Activated CD4-positive, alpha-beta T cell treated with anti-CD3 and anti-CD28 coated beads, Interleukin-2, amount 10 ng/mL, durations not matched to agents 7 days and 5 days (primary cell): ENCODE measurements at regions not wholly inside any gene's neighbourhood (a gene's known extent, or its start where the extent isn't known, plus 50 kb on each side); places are given as distances from the start of the nearest gene placed in this dataset.

Source experiments
- CTCF ChIA-PET: fragments of 350-600 bp; sonication (Branson Sonifier 250); formaldehyde crosslinking; loops from one replicate; lab custom pipeline; 2021; ENCODE audit warnings: antibody characterized with exemption; lab: Charles Lee
- POLR2A ChIA-PET: fragments of 350-600 bp; sonication (Branson Sonifier 250); formaldehyde crosslinking; loops from one replicate; lab custom pipeline; 2021; ENCODE audit warnings: antibody characterized with exemption; lab: Charles Lee
- DNase-seq: peaks from one replicate; pipeline ENCODE4 v3.0.0-alpha.2; 2020
- H3K27ac Mint-ChIP-seq: one replicate; pipeline ENCODE4 v1.8.0; 2021; ENCODE audit warnings: mild to moderate bottlenecking, moderate library complexity, mixed read lengths
- H3K27me3 Mint-ChIP-seq: one replicate; pipeline ENCODE4 v1.8.0; 2021; ENCODE audit warnings: mixed read lengths
- H3K36me3 Mint-ChIP-seq: one replicate; pipeline ENCODE4 v1.8.0; 2021; ENCODE audit warnings: low read depth, mixed read lengths
- H3K4me1 Mint-ChIP-seq: one replicate; pipeline ENCODE4 v1.8.0; 2021; ENCODE audit warnings: mixed read lengths
- H3K4me3 Mint-ChIP-seq: one replicate; pipeline ENCODE4 v1.8.0; 2021; ENCODE audit warnings: mild to moderate bottlenecking, moderate library complexity, mixed read lengths
- H3K9me3 Mint-ChIP-seq: one replicate; pipeline ENCODE4 v1.8.0; 2021; ENCODE audit warnings: mixed read lengths

GRCh38 chr4:187141101-187141500, 417.4 kb upstream of the FAT1 start:
- ChIA-PET POLR2A (no interaction called here), CTCF (no interaction called here)
- DNase-seq: no peak
- Mint-ChIP-seq H3K36me3 (no peaks in the 10 kb centered on the region), H3K27me3 (no peaks in the 10 kb centered on the region), H3K4me1 (no peaks in the 10 kb centered on the region), H3K27ac (no peak overlapping the region), H3K4me3 (no peak overlapping the region), H3K9me3 (peaks cover 7% of the 10 kb centered on the region)

- Mint-ChIP-seq H3K4me3 (no peak overlapping the region), H3K9me3 (no peaks in the 10 kb centered on the region), H3K36me3 (no peaks in the 10 kb centered on the region), H3K4me1 (no peaks in the 10 kb centered on the region), H3K27ac (no peak overlapping the region), H3K27me3 (no peaks in the 10 kb centered on the region)
- POLR2A ChIA-PET: no interaction called here
- no peak for DNase-seq
- CTCF ChIA-PET: no interaction called here
Observed at GRCh38 chr4:187149229-187149945, 425.7 kb upstream of the FAT1 start.

GRCh38 chr4:187157380-187157958, 433.8 kb upstream of the FAT1 start:
- no peak for DNase-seq
- CTCF ChIA-PET: no interaction called here
- Mint-ChIP-seq H3K4me3 (no peak overlapping the region), H3K27ac (no peak overlapping the region), H3K9me3 (no peaks in the 10 kb centered on the region), H3K27me3 (no peaks in the 10 kb centered on the region), H3K4me1 (no peaks in the 10 kb centered on the region), H3K36me3 (no peaks in the 10 kb centered on the region)
- POLR2A ChIA-PET: no interaction called here

- no peaks in the 10 kb centered on the region for H3K4me1 Mint-ChIP-seq
- no peaks in the 10 kb centered on the region for H3K9me3 Mint-ChIP-seq
- ChIA-PET POLR2A (no interaction called here), CTCF (no interaction called here)
- H3K4me3 Mint-ChIP-seq: no peak overlapping the region
- no peak for DNase-seq
- no peaks in the 10 kb centered on the region for H3K36me3 Mint-ChIP-seq
- H3K27ac Mint-ChIP-seq: no peak overlapping the region
- no peaks in the 10 kb centered on the region for H3K27me3 Mint-ChIP-seq
Observed at GRCh38 chr4:187158003-187158402, 434.3 kb upstream of the FAT1 start.

DNA sequence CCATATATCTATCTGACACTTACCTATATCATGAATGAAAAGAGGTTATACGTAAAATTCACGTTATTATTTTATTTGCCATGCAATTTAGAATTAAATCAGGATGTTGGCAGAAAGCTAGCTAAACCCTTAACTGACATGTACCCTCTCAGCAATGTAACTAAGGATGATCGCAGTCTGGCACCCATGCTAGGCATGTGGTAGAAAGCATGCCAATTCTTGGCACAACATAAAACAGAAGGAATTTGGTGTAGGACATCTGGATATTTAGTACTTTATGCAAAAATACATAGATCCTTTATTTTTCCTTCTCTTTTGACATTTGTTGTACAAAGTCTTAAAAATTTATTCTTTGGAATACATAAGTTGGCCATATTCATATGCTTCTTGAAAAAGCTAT, 436.8 kb upstream of the FAT1 start:
- H3K9me3 Mint-ChIP-seq: no peaks in the 10 kb centered on the region
- H3K4me1 Mint-ChIP-seq: no peaks in the 10 kb centered on the region
- ChIA-PET CTCF (no interaction called here), POLR2A (no interaction called here)
- H3K27ac Mint-ChIP-seq: no peak overlapping the region
- no peaks in the 10 kb centered on the region for H3K36me3 Mint-ChIP-seq
- no peaks in the 10 kb centered on the region for H3K27me3 Mint-ChIP-seq
- DNase-seq: no peak
- no peak overlapping the region for H3K4me3 Mint-ChIP-seq

- no peaks in the 10 kb centered on the region for H3K4me1 Mint-ChIP-seq
- POLR2A ChIA-PET: no interaction called here
- no peak overlapping the region for H3K4me3 Mint-ChIP-seq
- CTCF ChIA-PET: no interaction called here
- H3K27ac Mint-ChIP-seq: no peak overlapping the region
- peaks cover 3% of the 10 kb centered on the region for H3K9me3 Mint-ChIP-seq
- no peaks in the 10 kb centered on the region for H3K36me3 Mint-ChIP-seq
- H3K27me3 Mint-ChIP-seq: no peaks in the 10 kb centered on the region
- DNase-seq: no peak
Observed at GRCh38 chr4:187166886-187167512, 443.3 kb upstream of the FAT1 start.

- no peaks in the 10 kb centered on the region for H3K4me1 Mint-ChIP-seq
- H3K36me3 Mint-ChIP-seq: no peaks in the 10 kb centered on the region
- H3K27ac Mint-ChIP-seq: no peak overlapping the region
- no peaks in the 10 kb centered on the region for H3K27me3 Mint-ChIP-seq
- ChIA-PET CTCF (interaction anchor here (0.7 kb wide), 1 partner anchor 36 kb away, joined by 3 read pairs; no protein-coding TSS in a partner anchor), POLR2A (no interaction called here)
- H3K4me3 Mint-ChIP-seq: no peak overlapping the region
- no peak for DNase-seq
- peaks cover 5% of the 10 kb centered on the region for H3K9me3 Mint-ChIP-seq
Observed at GRCh38 chr4:187171706-187172339, 448.2 kb upstream of the FAT1 start.

DNA sequence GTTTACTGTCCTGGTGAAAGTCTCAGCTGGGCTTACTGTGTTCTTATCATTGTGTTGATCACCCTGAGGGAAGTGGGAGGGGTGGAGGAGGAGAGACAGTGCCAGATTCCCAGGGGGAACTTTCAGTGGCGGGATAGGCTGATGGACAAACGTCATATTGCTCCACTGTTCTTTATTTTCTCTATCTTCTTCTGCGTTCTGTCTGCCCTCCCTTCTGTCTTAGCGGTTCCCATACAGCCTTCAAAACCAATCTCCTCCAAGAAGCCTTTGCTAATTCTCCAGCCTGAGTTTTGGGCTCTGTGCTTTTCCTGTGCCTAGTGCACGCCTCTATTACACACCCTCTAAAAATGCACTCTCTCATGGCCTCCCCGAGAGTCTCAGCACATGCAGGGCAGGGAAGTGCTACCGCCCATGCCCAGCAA, 448.7 kb upstream of the FAT1 start:
- no peak overlapping the region for H3K27ac Mint-ChIP-seq
- no peaks in the 10 kb centered on the region for H3K27me3 Mint-ChIP-seq
- no peaks in the 10 kb centered on the region for H3K4me1 Mint-ChIP-seq
- H3K4me3 Mint-ChIP-seq: no peak overlapping the region
- DNase-seq: no peak
- ChIA-PET CTCF (no interaction called here), POLR2A (no interaction called here)
- no peaks in the 10 kb centered on the region for H3K36me3 Mint-ChIP-seq
- peaks cover 5% of the 10 kb centered on the region for H3K9me3 Mint-ChIP-seq

GRCh38 chr4:187174749-187175148, 451.1 kb upstream of the FAT1 start:
- Mint-ChIP-seq H3K9me3 (peaks cover 5% of the 10 kb centered on the region), H3K27me3 (no peaks in the 10 kb centered on the region), H3K4me1 (no peaks in the 10 kb centered on the region), H3K36me3 (no peaks in the 10 kb centered on the region), H3K27ac (no peak overlapping the region), H3K4me3 (no peak overlapping the region)
- CTCF ChIA-PET: no interaction called here
- POLR2A ChIA-PET: no interaction called here
- no peak for DNase-seq

DNA sequence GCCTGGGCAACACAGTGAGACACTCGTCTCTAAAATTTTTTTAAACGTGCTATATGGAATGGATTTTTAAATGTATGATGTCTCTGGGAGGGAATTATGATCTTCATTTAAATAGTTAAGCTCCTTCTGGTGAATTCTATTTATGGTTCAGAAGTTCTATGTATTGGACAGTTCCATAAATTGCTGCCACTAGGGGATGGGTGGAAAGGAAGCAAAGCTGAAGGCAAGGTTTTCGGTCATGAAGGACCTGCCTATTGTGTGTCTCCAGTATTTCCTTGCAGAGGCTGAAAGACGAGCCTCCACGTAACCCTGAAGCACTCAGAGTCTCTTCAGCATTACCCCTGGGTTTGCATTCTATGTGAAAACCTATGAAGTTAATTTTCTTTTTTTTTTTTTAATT, 451.5 kb upstream of the FAT1 start:
- Mint-ChIP-seq H3K9me3 (peaks cover 5% of the 10 kb centered on the region), H3K4me1 (no peaks in the 10 kb centered on the region), H3K4me3 (no peak overlapping the region), H3K27ac (no peak overlapping the region), H3K36me3 (no peaks in the 10 kb centered on the region), H3K27me3 (no peaks in the 10 kb centered on the region)
- ChIA-PET CTCF (no interaction called here), POLR2A (no interaction called here)
- DNase-seq: no peak

DNA sequence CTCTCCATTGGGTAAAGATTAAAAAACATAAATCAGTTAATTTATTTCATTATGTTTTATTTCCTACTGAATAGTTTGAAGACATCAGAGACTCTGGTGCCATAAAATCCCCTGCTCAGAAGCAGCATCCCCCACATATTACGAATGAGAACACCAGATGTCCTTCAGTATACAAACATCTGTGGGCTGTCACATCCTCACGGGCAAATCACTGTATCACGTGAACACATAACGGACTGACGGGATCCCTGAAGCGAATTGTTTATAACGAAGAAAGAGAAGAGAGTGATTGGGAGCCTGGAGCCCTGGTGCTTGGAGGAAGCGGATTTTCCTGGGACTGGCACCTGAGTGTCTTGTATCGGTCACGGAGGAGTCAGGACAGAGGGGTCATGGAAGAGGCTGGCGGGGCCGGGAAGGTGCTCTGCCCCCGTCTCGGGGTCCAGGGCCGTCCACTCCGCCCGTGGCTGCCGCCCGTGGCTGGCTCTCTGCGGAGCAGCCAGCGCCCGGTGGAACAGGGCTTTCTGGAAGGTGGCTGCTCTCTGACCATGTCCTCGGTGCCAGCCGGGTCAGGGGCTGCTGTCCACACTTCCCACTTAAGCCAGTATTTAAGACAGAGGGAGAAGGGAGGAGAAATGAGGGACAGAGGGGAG, 452.7 kb upstream of the FAT1 start:
- Mint-ChIP-seq H3K4me3 (no peak overlapping the region), H3K4me1 (no peaks in the 10 kb centered on the region), H3K27me3 (no peaks in the 10 kb centered on the region), H3K36me3 (no peaks in the 10 kb centered on the region), H3K27ac (no peak overlapping the region), H3K9me3 (peaks cover 5% of the 10 kb centered on the region)
- no peak for DNase-seq
- POLR2A ChIA-PET: no interaction called here
- CTCF ChIA-PET: no interaction called here

GRCh38 chr4:187178084-187178483, 454.4 kb upstream of the FAT1 start:
- ChIA-PET POLR2A (no interaction called here), CTCF (no interaction called here)
- Mint-ChIP-seq H3K4me3 (no peak overlapping the region), H3K9me3 (peaks cover 5% of the 10 kb centered on the region), H3K27ac (no peak overlapping the region), H3K4me1 (no peaks in the 10 kb centered on the region), H3K36me3 (no peaks in the 10 kb centered on the region), H3K27me3 (no peaks in the 10 kb centered on the region)
- DNase-seq: no peak

GRCh38 chr4:187178587-187178986, 454.9 kb upstream of the FAT1 start:
- no peak for DNase-seq
- no peak overlapping the region for H3K27ac Mint-ChIP-seq
- POLR2A ChIA-PET: no interaction called here
- peaks cover 5% of the 10 kb centered on the region for H3K9me3 Mint-ChIP-seq
- no peak overlapping the region for H3K4me3 Mint-ChIP-seq
- no peaks in the 10 kb centered on the region for H3K36me3 Mint-ChIP-seq
- no peaks in the 10 kb centered on the region for H3K4me1 Mint-ChIP-seq
- CTCF ChIA-PET: no interaction called here
- H3K27me3 Mint-ChIP-seq: no peaks in the 10 kb centered on the region
